Stimulated activated CD4-positive, alpha-beta T cell treated with anti-CD3 and anti-CD28 coated beads, Interleukin-4, amount 100 ng/mL, for 1 hour (primary cell): ENCODE measurements at regions not wholly inside any gene's neighbourhood (a gene's known extent, or its start where the extent isn't known, plus 50 kb on each side); places are given as distances from the start of the nearest gene placed in this dataset.

Source experiments
- DNase-seq: peaks from one replicate; pipeline ENCODE4 v3.0.0-alpha.2; 2020

GRCh38 chr12:46461459-46461858 is 88.9 kb upstream of the SLC38A2 start:
- no peak for DNase-seq

GRCh38 chr12:46460682-46461210 is 88.2 kb upstream of the SLC38A2 start:
- DNase-seq = no peak

- no peak for DNase-seq
Observed at GRCh38 chr12:46459861-46460545, 87.4 kb upstream of the SLC38A2 start.

- DNase-seq = no peak
Observed at GRCh38 chr12:46459111-46459510, 86.5 kb upstream of the SLC38A2 start.

- no peak for DNase-seq
Observed at GRCh38 chr12:46458500-46459102, 86.0 kb upstream of the SLC38A2 start.

GRCh38 chr12:46457958-46458357 is 85.4 kb upstream of the SLC38A2 start:
- no peak for DNase-seq

GRCh38 chr12:46456356-46457334 is 84.1 kb upstream of the SLC38A2 start:
- no peak for DNase-seq

- DNase-seq = no peak
Observed at GRCh38 chr12:46455648-46456352, 83.2 kb upstream of the SLC38A2 start.

- no peak for DNase-seq
Observed at GRCh38 chr12:46454981-46455380, 82.4 kb upstream of the SLC38A2 start.

- no peak for DNase-seq
Observed at GRCh38 chr12:46453428-46453827, 80.9 kb upstream of the SLC38A2 start.

GRCh38 chr12:46452776-46453175 is 80.2 kb upstream of the SLC38A2 start:
- no peak for DNase-seq

- no peak for DNase-seq
Observed at GRCh38 chr12:46452061-46452615, 79.6 kb upstream of the SLC38A2 start.

GRCh38 chr12:46451276-46452021 is 78.9 kb upstream of the SLC38A2 start:
- no peak for DNase-seq

GRCh38 chr12:46450279-46450748 is 77.7 kb upstream of the SLC38A2 start:
- no peak for DNase-seq

GRCh38 chr12:46449856-46450255 is 77.3 kb upstream of the SLC38A2 start:
- DNase-seq = no peak

- DNase-seq = no peak
Observed at GRCh38 chr12:46449316-46449715, 76.7 kb upstream of the SLC38A2 start.

GRCh38 chr12:46446645-46447044 is 74.1 kb upstream of the SLC38A2 start:
- DNase-seq = no peak

- DNase-seq = no peak
Observed at GRCh38 chr12:46445551-46446235, 73.1 kb upstream of the SLC38A2 start.

- no peak for DNase-seq
Observed at GRCh38 chr12:46445093-46445492, 72.5 kb upstream of the SLC38A2 start.

- no peak for DNase-seq
Observed at GRCh38 chr12:46443594-46444263, 71.2 kb upstream of the SLC38A2 start.
